AG09319 (cell line): ENCODE measurements at regions not wholly inside any gene's neighbourhood (a gene's known extent, or its start where the extent isn't known, plus 50 kb on each side); places are given as distances from the start of the nearest gene placed in this dataset.

ENCODE experiments used
- DNase-seq: peaks from one replicate; pipeline ENCODE4 v3.0.0-alpha.2; 2010; ENCODE audit warnings: low read depth; ENCODE audit errors: extremely low read depth
- CTCF ChIP-seq: IDR thresholded peaks from 2 replicates; pipeline ENCODE4 v1.5.1; 2011; ENCODE audit warnings: low read depth, mild to moderate bottlenecking, inconsistent platforms, low read length, moderate library complexity

DNA sequence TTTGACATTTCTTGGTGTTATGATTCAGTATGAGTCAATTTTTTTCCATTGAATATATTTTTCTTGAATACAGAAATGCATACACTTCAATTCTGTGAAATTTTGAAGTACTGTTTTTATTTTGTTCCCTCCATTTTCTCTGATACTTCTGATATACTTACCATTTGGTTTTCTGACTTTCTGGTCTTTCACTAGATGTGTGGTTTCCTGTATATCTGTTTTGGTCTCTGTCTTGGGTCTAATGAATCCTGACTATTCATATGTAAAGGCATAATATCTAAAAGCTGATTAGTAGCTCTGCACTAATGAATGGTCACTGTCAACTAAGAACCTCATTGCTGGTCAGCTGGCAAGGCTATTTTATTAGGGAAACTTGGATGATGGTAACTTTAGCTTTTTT lies 345.6 kb downstream of the GRB14 start:
- no peak for DNase-seq
- no peak for TF ChIP-seq CTCF

DNA sequence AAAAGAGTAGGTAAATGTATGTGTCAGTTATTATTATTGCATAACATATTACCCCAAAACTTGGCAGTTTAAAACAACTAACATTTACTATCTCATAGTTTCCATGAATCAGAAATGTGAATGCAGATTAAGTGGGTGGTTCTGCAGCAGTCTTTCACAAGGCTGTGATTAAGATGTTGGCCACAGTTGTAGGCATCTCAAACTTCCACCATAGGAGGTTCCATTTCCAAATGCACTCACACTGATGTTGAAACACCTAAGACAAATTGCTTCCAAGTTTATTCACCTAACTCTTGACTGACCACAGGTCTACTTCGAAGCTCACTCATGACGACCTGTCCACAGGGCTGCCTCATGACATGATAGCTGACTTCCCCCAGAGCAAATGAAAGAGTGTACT lies 360.8 kb downstream of the GRB14 start:
- no peak for DNase-seq
- TF ChIP-seq CTCF, result no peak

- TF ChIP-seq CTCF, result no peak
- DNase-seq, result no peak
These were observed 363.5 kb downstream of the GRB14 start for GRCh38 chr2:164257742-164258141.

DNA sequence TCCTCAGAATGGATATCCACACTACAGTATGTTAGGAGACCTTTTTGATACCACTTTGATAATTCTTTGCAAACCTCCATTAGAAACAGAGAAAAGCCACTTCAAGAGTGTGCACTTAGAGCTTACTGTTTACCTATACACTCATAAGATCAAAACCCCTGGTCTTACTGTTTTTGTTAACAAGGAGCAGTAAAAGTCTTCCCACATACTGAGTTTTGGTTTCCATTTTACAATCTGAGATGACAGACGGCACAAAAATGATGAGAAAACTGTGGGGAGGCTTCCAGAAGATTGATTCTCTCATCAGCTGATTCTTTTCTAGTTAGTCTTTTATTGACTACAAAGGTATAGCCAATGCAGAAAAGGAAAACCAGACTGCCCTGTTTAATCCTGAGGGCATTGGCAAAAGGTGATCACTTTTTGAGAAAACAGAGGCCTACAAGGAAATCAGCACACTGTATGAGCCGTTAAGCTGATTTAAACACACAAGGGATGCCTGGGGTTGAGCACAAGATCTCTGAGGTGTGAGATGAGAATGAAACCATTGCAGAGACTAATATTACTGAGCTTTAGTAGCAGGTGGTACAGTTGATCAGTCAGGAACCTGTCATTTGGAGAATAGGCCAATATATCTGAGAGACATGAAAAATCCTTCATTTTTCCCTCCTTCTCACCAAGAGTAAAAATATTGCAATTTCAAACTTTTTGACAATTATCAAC lies 368.6 kb downstream of the GRB14 start:
- no peak for DNase-seq
- no peak for TF ChIP-seq CTCF

DNA sequence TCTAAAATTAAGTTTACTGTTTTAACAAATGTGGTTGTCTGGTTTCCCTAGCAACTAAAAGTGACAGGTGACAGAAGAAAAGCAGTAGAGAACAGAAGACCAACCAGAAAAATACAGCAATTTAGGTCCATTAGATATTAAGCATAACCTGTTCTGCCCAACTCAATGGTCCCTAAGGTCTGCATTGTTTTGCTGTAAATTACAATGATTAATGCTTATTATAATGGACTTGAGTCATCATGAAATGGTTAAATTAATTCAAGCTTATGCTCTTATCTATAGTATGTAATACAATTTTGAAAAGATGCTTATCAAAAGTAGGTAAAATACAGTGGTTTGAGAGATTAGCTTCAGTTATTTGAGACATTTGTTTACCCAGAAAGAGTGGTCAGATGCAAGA lies 378.0 kb downstream of the GRB14 start:
- DNase-seq, result no peak
- no peak for TF ChIP-seq CTCF

GRCh38 chr2:164242409-164242808 lies 378.9 kb downstream of the GRB14 start:
- no peak for DNase-seq
- no peak for TF ChIP-seq CTCF

DNA sequence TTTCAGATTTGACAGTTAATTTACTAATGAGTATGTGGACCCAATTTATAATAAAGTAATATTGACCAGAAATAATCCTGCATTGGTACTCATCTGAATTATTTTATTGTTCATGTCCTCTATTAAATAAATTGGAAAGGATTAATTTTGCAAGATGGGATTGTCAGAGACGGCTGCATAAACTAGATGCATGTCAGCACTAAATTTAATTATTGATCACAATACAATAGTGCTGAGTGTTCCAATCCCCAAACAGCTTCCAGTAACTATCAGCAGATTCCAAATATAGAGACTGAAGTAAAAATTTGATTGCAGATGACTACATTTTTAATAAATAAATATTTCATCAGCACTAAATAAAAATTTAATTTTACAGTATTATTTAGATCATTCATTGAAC lies 387.2 kb downstream of the GRB14 start:
- TF ChIP-seq CTCF, result no peak
- DNase-seq, result no peak
